HG03135 (cell line): ENCODE measurements at regions not wholly inside any gene's neighbourhood (a gene's known extent, or its start where the extent isn't known, plus 50 kb on each side); places are given as distances from the start of the nearest gene placed in this dataset.

Experiments
- ATAC-seq: cut with Tn5 transposase; IDR thresholded peaks from one replicate; pipeline ENCODE4 v1.9.1; 2021; ENCODE audit warnings: mild to moderate bottlenecking, moderate library complexity; ENCODE audit not compliant: unreplicated experiment

DNA sequence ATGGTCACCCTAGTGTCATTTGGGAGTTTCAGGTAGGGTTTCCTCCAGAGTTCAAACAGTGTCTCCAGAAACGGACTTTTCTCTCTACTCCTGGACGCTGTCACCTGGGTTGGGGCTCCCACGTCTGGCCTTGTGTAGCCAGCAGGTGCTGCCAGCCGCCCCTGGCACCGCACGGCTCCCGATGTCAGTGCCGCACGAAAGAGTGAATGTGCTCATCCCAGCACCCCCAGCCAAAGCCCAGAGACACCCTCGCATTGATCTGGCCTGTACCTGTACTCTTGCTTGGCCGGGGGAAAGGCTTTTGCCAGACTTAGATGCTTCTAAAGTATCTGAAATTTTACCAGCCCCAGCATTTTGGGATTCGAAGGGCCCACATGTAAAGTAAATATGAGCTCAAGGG, 351.9 kb downstream of the C16orf95 start:
- ATAC-seq, result no peak

DNA sequence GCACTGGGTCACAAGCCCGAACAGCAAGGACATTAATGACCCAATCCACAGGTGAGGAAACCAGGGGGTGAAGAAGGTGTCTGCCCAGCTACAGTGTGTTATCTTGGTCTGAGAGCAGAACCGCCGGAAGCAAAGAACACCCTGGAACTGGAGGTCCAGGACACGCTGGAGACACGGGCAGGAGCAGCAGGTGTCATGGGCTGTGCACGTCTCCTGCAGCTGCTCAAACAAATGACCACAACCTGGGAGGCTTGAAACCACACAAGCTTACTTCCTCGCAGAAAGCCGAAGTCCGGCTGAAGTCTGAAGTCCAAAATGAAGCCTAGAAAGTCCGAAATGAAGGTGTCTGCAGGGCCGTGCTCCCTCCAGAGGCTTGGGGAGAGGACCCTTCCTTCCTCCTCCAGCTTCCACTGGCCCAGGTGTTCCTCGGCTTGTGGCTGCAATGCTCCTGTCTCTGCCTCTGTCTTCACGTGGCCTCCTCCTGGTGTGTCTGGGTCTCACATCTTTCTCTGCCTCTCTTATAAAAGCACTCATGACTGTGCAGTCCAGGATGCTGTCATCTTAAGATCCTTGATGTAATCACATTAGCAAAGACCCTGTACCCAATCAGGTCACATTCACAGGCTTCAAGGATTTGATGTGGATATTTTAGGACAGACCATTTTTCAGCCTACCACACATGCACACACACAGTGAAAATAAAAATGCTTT, 351.2 kb downstream of the C16orf95 start:
- no peak for ATAC-seq

DNA sequence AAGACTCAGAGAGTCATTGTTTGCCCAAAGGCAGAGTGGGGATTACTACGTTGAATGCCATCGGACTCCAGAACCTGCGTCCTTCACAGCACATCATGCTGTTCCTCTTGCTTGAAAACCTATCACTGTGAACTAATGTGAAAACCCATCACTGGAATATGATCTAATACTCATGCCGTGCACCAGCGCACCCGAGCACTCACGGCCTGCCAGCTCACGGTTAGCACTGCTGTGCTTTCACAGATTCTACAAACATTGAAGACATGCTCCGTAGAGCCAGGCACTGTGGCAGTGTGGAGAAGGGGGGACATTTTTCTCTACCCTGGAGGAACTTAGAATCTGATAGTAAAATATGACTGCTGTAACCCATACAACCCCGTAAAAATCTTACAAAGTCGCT, 350.4 kb downstream of the C16orf95 start:
- ATAC-seq, result no peak

DNA sequence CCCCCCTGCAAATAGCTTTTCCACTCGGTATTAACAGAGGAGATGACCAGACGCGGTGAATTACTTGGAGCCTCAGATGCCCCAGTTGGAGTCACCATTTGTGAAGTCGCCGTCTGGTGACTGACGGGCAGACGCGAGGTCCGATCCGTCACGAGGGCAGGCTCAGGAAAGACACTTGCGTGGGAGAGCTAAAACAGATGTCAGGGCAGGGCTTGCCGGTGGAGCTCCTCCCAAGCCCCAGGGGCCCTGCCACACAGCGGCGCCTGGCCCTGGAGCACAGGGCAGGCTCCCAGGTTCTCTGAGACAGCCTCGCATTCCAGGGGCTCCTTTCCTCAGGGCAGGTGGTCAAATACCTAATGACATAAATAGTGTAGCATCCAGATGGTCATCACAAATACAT, 348.3 kb downstream of the C16orf95 start:
- ATAC-seq, result no peak

DNA sequence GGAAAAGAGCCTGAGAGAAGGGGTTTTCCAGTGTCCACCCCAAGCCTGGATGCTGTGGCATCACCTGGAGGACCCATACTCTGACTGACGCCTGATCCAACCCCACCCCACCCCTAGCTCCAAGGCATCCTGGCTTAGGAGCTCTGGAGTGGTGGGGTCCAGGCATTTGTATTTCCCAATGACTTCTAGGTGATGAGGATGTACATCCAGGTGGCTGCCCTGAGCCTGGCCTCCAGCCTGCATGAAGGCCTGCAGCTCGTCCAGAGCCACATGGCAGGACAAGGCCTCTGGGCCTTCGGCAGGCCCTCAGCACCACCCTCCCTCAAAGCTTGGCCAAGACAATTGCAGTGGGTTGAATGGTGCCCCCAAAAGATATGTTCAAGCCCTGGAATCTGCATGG, 347.5 kb downstream of the C16orf95 start:
- ATAC-seq, result no peak

DNA sequence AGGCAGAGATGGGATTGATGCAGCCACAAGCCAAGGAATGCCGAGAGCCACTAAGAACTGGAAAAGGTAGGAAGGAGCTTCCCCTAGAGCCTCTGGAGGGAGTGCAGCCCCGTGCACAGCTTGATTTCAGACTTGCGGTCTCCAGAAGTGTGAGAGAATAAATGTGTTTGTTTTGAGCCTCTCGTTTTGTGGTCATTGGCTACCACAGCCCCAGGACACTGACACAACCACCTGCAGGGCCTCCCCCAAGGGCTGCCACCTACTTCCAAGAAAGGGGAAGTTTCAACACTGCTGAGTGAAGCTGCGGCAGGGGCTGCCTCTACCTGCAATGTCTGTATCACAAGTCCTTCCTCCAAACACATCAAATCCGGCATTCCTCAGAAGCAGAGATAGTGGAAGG, 346.9 kb downstream of the C16orf95 start:
- no peak for ATAC-seq

DNA sequence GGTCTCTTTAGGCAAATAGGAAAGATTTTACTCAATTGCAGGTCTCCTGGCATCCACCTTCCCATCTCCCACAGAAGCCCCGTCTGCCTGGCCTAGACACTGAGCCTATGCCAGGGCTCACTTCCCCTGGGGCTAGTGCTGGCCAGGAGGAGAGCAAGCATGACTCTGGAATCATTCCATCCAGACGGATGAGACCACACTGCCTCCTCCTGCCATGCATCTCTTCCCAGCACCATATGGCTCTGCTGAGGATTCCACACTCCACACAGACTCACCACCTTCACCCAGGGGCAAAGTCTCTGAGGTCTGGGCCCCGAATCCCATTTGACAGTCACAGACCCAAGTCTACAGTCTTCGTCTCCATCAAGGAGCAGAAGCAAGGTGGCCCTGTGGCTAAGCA, 346.5 kb downstream of the C16orf95 start:
- ATAC-seq, result no peak

DNA sequence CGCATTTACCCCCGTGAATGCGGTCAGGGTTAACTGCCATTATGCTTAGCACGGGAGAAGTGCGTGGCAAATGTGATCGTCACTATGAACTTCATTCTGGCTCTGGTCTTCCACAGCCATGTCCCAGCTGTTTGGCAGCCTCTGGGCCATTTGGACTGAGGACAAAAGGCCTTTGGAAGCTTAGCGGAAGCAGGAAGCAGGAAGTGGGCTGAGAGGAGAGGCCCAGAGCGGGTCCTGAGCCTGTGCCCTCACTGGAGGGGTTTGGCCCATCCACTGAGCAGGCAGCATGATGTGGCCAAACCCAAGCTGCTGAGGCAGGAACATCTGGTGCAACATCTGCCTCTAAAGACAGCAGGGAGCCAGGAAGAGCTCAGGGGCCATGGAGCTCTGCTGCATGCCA, 345.9 kb downstream of the C16orf95 start:
- ATAC-seq, result no peak

DNA sequence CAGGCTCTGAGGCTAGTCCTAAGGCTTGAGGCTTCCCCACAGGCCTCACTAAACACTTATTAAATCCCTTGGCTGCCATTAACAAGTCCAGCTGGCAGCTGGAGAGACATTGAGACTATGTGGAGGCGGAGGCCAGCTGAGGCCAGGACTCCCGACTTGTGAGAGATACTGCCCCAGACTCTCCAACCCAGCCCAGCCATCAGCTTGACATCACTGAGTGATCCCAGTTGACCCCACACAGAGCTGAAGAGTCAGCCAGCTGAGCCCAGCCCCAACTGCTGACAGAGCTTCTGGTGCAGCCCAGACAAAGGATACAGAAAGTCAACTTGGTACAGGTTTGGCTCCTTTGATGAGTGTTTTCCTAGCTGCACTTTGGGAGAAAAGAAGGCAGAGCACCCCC, 343.1 kb downstream of the C16orf95 start:
- no peak for ATAC-seq

DNA sequence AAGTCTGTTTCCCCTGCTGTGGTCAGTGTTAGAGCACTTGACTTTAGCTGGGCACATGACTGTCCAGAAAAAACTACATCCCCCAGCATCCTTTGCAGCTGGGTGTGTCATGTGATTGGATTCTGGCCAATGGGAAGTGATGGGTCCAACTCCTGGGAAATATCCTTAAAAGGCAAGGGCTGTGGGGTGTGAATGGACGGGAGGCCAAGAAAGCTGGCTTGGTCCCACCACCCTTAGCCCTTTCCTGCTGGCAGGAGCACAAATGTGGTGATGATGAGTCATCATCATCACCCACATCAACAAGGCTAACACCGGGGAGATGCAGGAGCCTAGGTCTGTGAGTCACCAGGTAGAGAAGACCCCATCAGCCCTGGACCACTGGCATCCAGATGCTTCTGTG, 341.7 kb downstream of the C16orf95 start:
- ATAC-seq, result no peak

DNA sequence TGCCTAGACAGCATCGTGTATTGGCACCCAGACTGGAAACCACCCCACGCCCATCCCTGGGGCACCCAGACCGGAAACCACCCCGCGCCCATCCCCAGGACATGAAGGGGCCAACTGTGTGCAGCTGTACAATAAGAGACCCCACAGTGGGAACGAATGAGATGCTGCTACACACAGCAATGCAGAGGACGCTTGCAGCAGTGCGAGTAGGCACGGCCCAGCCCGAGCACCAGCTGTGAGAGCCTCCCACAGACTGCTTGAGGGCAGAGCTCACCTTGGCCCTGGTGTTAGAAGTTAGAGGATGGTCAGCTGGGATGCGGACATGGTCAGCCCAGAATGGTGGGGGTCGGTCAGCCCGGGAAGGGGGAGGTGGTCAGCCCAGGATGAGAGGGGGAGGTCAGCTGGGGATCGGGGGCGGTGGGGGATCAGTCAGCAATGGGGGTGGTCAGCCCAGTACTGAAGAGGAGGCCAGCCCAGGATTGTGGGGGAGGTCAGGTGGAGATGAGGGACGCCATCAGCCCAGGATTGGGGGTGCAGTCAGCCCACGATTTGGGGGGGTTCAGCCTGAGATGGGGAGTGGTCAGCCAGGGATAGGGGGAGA, 340.0 kb downstream of the C16orf95 start:
- ATAC-seq, result no peak

DNA sequence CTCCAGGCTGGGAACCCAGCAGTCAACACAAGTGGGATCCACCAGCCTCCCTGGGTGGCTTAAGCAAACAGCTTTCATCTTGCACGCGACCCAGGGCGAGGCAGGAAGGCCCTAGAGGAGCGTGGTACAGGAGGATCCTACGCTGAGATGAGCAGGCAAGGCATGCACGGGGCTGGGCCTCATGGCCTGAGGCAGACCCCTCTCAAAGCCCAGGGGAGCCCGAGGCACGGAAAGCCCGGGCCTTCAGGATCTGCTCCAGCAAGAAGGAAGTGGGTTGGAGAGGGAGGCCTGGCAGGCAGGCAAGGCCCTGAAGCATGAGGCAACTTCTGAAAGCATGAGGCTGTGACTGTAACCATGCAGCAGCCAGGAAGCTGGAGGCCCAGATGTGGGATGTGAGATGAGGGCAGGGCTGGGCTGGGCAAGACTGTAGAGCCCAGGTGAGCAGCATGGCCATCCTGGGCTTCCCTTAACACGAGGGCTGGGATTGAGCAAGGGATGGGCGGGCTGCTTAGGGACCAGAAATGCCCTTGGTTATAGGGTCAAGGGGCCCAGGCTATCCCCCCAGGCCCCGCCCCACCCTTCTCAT, 338.7 kb downstream of the C16orf95 start:
- ATAC-seq, result no peak

DNA sequence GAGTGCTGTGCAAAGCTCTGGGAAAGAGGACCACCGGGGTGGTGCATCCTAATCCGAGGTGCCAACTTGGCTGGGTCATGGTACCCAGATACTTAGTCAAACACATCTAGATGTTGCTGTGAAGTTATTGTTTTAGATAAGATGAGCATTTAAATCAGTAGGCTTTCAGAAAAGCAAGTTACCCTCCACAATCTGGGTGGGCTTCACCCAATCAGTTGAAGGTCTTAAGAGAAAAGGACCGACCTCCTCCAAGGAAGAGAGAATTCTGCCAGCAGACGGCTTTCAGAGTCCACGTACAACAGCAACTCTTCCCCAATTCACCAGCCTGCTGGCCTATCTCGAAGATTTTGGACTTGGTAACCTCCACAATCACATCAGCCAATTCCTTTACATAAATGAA, 338.1 kb downstream of the C16orf95 start:
- no peak for ATAC-seq

DNA sequence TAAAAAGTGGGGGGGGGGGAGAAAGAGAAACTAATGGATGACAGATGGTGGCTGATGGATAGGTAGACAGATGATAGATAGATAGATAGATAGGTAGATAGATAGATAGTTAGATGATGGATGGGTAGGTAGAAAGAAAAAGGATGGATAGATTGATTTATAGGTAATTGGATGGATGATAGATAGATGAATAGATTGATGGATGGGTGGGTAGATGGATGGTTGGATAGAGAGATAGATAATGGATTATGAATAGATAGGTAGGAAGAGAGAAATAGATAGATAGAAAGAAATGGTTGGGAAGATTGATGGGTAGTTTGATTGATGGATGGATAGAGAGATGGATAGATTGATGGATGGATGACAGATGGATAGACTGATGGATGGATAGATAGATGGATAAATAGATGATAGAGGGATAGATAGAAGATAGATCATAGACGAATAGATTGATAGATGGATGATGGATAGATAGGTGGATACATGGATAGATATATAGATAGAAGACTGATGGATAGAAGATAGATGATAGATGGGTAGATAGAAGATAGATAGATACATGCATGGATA, 337.1 kb downstream of the C16orf95 start:
- no peak for ATAC-seq

DNA sequence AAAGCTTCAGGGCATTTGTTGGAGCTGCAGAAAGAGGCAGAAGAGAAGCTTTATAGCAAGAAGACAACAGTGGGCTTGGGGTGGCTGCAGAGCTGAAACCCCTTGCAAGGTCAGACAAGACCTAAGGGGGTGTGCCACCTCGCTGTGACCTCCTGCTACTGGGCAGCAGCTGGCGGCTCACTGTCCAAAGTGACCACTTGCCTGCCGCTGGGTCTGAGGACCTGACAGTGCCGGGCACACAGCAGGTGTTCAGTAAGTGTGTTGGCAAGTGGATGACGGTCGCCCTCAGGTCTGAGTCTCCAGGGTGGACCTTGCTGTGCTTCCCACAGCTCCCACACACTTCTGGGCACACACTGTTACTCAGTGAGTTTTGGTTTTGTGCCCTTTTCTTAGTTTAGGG, 336.5 kb downstream of the C16orf95 start:
- ATAC-seq, result no peak

DNA sequence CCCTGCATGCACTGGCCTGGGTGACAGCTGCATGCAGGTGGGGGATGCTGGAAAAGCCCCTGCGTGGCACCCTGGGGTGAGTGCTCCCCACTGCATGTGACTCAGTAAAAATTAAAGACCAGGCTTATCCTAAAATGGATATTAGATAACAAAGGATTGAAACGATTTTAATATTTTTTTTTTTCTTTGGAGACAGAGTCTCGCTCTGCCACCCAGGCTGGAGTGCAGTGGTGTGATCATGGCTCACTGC, 334.9 kb downstream of the C16orf95 start:
- ATAC-seq, result no peak

DNA sequence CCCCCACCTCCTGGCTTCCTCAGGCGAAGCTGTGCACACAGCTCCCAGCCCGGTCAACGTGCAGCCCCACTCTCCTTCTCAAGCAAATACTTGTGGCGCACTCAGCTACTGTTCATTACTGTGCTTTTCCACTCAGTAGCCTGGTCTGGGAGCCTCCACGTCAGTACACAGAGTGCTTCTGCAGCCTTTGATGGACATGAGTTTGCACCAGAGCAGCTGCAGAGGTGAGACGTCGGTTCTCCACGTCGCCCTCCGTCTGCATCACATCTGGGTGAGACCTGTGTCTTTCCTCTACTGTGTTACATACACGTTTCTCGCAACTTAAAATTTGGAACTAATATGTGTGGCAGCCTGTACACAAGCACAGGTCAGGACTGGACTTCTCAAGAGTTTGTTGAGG, 334.3 kb downstream of the C16orf95 start:
- ATAC-seq, result no peak

DNA sequence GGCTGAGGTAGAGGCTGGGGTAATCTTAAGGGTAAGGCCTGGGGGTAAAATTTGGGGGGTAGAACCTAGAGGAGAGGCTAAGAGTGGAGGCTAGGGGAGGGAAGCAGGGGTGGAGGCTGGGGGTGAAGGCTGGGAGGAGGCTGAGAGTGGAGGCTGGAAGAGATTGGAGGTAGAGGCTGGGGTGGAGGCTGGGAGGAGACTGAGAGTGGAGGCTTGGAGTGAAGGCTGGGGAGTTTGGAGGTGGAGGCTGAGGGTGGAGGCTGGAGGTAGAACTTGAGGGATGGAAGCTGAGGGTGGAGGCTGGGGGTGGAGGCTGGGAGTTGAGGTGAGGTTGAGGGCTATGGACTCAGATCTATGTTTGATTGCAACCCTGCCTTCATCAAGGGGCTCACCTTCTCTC, 333.6 kb downstream of the C16orf95 start:
- ATAC-seq, result no peak

DNA sequence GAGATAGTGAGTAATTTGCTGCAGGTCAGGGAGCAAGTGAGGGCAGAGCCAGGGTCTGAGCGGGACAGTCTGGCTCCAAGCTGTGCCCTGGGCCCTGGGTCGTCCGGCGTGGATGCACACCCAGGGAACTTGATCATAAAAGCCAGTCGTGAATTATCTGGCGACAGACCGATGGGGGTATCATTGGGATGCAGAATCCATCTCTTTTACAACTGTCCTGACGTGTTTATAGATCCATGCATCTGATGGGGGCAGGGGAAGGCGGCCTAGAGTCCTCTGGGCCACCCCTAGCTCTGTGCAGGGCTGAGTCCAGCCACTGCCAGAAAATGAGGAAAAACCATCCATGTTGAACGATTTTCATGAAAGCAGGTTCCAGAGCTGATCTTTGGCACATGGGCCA, 332.8 kb downstream of the C16orf95 start:
- no peak for ATAC-seq

DNA sequence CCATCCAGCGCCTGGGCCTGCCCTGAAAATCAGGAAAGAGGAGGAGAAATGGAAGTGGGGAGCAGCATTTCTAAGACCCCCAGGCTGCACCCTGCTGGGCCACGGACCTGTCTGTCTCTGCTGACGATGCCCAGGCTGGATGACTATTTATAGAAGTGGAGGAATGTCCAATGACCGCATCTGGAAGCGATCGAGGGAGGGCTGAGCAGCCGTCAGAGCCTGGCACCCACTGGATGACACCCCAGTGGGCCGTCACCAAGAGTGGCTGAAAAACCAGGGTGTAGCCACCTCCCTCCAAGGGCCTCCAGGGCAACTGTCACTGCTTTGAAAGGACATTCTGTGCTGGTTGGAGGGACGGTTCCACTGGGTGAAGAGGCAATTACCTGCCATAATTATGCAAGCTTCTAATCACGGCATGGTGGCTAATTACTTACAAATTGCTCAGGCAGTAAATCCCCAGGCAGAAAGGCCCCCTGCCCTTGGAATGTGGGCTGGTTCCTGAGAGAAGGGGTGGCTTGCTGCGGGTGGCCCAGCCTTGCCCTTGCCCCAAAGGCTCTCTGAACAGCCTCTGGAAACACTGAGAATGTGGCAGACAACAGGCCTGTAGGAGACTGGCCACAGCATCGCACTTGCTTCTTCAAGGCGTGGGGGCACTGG, 332.1 kb downstream of the C16orf95 start:
- no peak for ATAC-seq

DNA sequence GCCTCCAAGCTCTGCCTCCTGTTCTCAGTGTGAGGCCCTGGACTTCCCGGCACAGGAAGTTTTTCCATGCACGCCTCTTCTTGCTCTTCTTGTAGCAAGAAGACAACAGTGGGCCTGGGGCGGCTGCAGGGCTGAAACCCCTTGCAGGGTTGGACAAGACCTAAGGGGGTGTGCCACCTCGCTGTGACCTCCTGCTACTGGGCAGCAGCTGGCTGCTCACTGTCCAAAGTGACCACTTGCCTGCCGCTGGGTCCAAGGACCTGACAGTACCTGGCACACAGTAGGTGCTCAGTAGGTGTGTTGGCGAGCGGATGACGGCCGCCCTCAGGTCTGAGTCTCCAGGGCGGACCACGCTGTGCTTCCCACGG, 331.6 kb downstream of the C16orf95 start:
- ATAC-seq, result no peak

DNA sequence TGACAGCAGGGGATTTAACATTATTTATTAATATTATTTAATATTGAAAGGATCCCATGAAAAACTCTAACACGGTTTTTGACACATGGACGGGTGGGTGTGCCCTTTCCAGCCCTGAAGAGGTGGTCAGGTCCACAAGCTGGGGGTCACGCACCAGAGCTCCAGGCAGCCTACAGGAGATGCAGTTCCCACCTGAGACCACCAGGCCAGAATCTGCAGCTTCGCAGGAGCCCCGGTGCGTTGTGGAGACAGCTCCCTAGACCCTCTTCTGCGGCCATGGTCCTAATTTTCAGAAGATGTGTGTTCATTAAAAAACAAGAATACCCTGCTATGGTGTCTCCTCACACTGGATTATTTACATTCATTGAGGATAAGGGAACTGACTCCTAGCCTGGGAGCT, 331.1 kb downstream of the C16orf95 start:
- no peak for ATAC-seq
